WERI-Rb-1 (cell line): ENCODE measurements at regions not wholly inside any gene's neighbourhood (a gene's known extent, or its start where the extent isn't known, plus 50 kb on each side); places are given as distances from the start of the nearest gene placed in this dataset.

ENCODE experiments used
- DNase-seq: peaks from one replicate; pipeline ENCODE4 v3.0.0-alpha.2; 2020
- H3K27ac ChIP-seq: fragments of 250-450 bp; sonication (Bioruptor Pico); 2 replicates; pipeline ENCODE4 v1.5.1; 2020; ENCODE audit warnings: mild to moderate bottlenecking, moderate library complexity
- H3K27me3 ChIP-seq: fragments of 250-450 bp; sonication (Bioruptor Pico); 2 replicates; pipeline ENCODE4 v1.5.1; 2021; ENCODE audit warnings: mild to moderate bottlenecking, low read depth, moderate library complexity; ENCODE audit not compliant: insufficient read depth, severe bottlenecking
- H3K36me3 ChIP-seq: fragments of 250-450 bp; sonication (Bioruptor Pico); 2 replicates; pipeline ENCODE4 v1.5.1; 2020; ENCODE audit warnings: mild to moderate bottlenecking, moderate library complexity
- H3K4me3 ChIP-seq: 2 replicates; pipeline ENCODE4 v1.5.1; 2011; ENCODE audit warnings: low read depth, mild to moderate bottlenecking, control low read depth, low read length
- H3K9me3 ChIP-seq: fragments of 250-450 bp; sonication (Bioruptor Pico); 2 replicates; pipeline ENCODE4 v1.5.1; 2021; ENCODE audit warnings: mild to moderate bottlenecking, moderate library complexity; ENCODE audit not compliant: severe bottlenecking
- TF ChIP-seq, protein P1 (sequence below): IDR thresholded peaks from 2 replicates; pipeline ENCODE4 v1.5.1; 2011; ENCODE audit warnings: low read depth, mild to moderate bottlenecking, control low read depth, inconsistent platforms, low read length

- DNase-seq: no peak
- H3K27ac ChIP-seq: no peak overlapping the region
- TF ChIP-seq, protein P1, sequence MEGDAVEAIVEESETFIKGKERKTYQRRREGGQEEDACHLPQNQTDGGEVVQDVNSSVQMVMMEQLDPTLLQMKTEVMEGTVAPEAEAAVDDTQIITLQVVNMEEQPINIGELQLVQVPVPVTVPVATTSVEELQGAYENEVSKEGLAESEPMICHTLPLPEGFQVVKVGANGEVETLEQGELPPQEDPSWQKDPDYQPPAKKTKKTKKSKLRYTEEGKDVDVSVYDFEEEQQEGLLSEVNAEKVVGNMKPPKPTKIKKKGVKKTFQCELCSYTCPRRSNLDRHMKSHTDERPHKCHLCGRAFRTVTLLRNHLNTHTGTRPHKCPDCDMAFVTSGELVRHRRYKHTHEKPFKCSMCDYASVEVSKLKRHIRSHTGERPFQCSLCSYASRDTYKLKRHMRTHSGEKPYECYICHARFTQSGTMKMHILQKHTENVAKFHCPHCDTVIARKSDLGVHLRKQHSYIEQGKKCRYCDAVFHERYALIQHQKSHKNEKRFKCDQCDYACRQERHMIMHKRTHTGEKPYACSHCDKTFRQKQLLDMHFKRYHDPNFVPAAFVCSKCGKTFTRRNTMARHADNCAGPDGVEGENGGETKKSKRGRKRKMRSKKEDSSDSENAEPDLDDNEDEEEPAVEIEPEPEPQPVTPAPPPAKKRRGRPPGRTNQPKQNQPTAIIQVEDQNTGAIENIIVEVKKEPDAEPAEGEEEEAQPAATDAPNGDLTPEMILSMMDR: no peak
- no peak overlapping the region for H3K4me3 ChIP-seq
- H3K27me3 ChIP-seq: no peaks in the 10 kb centered on the region
- H3K36me3 ChIP-seq: no peaks in the 10 kb centered on the region
- no peaks in the 10 kb centered on the region for H3K9me3 ChIP-seq
These were observed 108.7 kb upstream of the NFIA start for GRCh38 chr1:60973668-60974067.

- no peak for DNase-seq
- Histone ChIP-seq H3K27ac (no peak overlapping the region), H3K4me3 (no peak overlapping the region), H3K36me3 (no peaks in the 10 kb centered on the region), H3K9me3 (no peaks in the 10 kb centered on the region), H3K27me3 (no peaks in the 10 kb centered on the region)
- TF ChIP-seq, protein P1: no peak
These were observed 109.5 kb upstream of the NFIA start for GRCh38 chr1:60972841-60973364.

DNA sequence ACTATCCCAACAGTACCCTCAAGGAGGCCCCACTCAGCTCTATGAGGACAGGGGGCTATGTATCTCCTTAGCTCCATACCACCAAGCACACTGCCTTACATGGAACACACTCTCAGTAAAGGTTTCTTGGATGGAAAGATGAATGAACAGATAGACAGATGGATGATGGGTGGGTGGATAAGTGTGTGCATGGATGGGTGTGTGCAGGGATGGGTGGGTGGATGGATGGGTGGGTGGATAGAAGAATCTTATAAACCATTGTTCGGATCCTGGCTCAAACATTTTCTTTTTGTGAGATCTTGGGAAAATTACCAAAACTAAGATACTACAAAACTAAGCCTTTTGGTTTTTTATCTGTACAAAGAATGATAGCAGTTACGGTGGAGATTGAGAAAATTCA, 111.0 kb upstream of the NFIA start:
- H3K4me3 ChIP-seq: no peak overlapping the region
- TF ChIP-seq, protein P1: no peak
- H3K27me3 ChIP-seq: no peaks in the 10 kb centered on the region
- DNase-seq: no peak
- H3K27ac ChIP-seq: no peak overlapping the region
- no peaks in the 10 kb centered on the region for H3K9me3 ChIP-seq
- no peaks in the 10 kb centered on the region for H3K36me3 ChIP-seq

GRCh38 chr1:60969971-60970509, 112.3 kb upstream of the NFIA start:
- Histone ChIP-seq H3K9me3 (peaks cover 7% of the 10 kb centered on the region), H3K27me3 (no peaks in the 10 kb centered on the region), H3K4me3 (no peak overlapping the region), H3K27ac (no peak overlapping the region), H3K36me3 (no peaks in the 10 kb centered on the region)
- TF ChIP-seq, protein P1: no peak
- no peak for DNase-seq

- no peaks in the 10 kb centered on the region for H3K36me3 ChIP-seq
- peaks cover 10% of the 10 kb centered on the region for H3K9me3 ChIP-seq
- H3K27ac ChIP-seq: no peak overlapping the region
- H3K27me3 ChIP-seq: no peaks in the 10 kb centered on the region
- TF ChIP-seq, protein P1: no peak
- no peak overlapping the region for H3K4me3 ChIP-seq
- DNase-seq: no peak
These were observed 117.0 kb upstream of the NFIA start for GRCh38 chr1:60965280-60965854.
